GM12891 (cell line): ENCODE measurements at regions not wholly inside any gene's neighbourhood (a gene's known extent, or its start where the extent isn't known, plus 50 kb on each side); places are given as distances from the start of the nearest gene placed in this dataset.

ENCODE experiments used
- DNase-seq: peaks from one replicate; pipeline ENCODE4 v3.0.0; 2011; ENCODE audit warnings: low spot score; ENCODE audit not compliant: insufficient read length
- FAIRE-seq: peaks from 2 replicates; lab custom pipeline; 2011; peaks lifted over from hg19 to GRCh38; lab: Jason Lieb, UNC
- PAX5 ChIP-seq: IDR thresholded peaks from 2 replicates; pipeline ENCODE4 v1.6.1; 2011; ENCODE audit warnings: low read length, moderate library complexity, mild to moderate bottlenecking; ENCODE audit not compliant: insufficient read depth, severe bottlenecking
- POLR2A ChIP-seq: IDR thresholded peaks from 2 replicates; pipeline ENCODE4 v1.6.1; 2011; ENCODE audit warnings: low read depth, low read length, control low read depth
- POLR2AphosphoS5 ChIP-seq: IDR thresholded peaks from 2 replicates; pipeline ENCODE4 v1.6.1; 2011; ENCODE audit warnings: low read depth, low read length, control low read depth
- POU2F2 ChIP-seq: IDR thresholded peaks from 2 replicates; pipeline ENCODE4 v1.6.1; 2011; ENCODE audit warnings: low read depth, mild to moderate bottlenecking, control low read depth, low read length, moderate library complexity
- SPI1 ChIP-seq: IDR thresholded peaks from 2 replicates; pipeline ENCODE4 v1.6.1; 2011; ENCODE audit warnings: low read depth, low read length, control low read depth
- TAF1 ChIP-seq: IDR thresholded peaks from 2 replicates; pipeline ENCODE4 v1.6.1; 2011; ENCODE audit warnings: low read depth, low read length, control low read depth

DNA sequence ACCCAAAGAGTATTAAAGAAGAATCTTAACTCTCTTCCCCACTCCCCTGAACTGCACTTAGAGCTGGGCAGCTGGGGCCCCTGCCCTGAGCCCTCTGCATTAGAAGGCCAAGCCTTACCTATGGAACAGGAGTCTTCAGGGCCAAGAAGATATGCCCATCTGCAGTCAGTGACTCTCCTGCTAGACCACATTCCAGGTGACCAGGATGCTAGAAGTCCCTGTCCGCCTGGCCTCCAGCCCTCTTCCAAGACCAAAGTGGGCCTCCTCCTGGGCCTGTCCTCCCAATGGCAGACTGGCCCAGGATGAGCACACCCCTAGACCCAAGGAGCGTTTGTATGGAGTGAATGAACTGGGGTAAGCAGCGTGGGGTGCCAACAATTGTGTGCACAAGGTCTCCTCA, 259.1 kb downstream of the LY86 start:
- FAIRE-seq = no peak
- TF ChIP-seq POLR2AphosphoS5 (no peak), SPI1 (no peak), PAX5 (no peak)
- DNase-seq = no peak

DNA sequence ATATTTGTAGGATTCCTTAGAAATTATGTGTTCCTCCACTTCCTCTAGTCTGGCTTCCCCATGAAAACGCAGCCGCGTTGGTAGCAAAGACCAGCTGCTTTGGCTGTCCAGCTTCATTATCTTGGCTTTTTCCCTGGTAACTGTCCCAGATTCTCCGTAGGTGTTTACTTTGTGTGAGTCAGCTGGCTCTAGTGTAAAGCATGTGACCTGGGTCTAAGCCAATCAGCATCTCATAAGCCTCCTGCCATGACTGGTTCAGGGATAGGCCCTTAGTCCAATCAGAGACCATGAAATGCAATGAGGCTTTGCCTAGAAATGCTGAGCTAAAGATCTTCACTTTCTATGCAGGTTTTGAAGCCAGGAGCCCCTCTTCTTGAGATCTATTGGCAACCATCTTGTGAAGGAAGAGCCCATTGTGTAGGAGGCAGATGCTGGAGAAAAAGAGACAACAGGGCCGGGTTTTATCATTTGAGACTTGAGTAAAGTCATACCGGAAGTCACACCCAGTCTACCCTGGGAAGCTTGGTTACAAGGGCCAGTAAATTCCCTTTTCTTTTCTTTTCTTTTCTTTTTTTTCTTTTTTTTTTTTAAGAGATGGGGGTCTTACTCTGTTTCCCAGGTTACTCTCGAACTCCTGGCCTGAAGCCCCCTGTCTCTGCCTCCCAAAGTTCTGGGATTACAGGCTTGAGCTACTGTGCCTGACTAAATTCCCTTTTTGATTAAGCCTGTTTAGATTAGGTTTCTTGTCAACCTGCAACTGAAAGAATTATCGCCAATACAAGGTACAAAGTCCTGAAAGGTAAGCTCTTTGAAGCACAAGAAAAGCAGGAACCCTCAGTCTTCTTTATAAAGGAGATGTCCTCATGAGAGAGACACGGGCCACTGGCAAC, 256.5 kb upstream of the RREB1 start:
- DNase-seq (no peak), FAIRE-seq (no peak)
- no peak for TF ChIP-seq PAX5
- no peak for TF ChIP-seq POLR2A
- TF ChIP-seq TAF1 = no peak
- no peak for TF ChIP-seq POU2F2
- TF ChIP-seq POLR2AphosphoS5 = no peak
- no peak for TF ChIP-seq SPI1

DNA sequence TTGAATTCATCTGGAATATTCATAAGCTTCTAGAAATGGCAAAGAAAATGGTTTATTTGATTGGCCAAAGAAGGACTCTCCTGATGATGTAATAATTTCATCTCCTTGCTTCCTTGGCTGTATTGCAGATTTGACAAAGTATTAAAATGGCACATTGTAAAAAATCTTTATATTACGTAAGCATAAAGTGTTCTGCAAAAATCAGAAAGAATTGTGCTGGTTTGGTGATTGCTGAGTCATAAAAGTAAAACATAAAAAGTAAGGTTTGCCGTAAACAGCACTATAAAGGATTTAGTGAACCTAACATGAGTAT, 255.9 kb upstream of the RREB1 start:
- no peak for DNase-seq
- FAIRE-seq = no peak
- TF ChIP-seq POLR2A = no peak
- no peak for TF ChIP-seq TAF1
- no peak for TF ChIP-seq SPI1
- no peak for TF ChIP-seq POU2F2
- no peak for TF ChIP-seq PAX5

DNA sequence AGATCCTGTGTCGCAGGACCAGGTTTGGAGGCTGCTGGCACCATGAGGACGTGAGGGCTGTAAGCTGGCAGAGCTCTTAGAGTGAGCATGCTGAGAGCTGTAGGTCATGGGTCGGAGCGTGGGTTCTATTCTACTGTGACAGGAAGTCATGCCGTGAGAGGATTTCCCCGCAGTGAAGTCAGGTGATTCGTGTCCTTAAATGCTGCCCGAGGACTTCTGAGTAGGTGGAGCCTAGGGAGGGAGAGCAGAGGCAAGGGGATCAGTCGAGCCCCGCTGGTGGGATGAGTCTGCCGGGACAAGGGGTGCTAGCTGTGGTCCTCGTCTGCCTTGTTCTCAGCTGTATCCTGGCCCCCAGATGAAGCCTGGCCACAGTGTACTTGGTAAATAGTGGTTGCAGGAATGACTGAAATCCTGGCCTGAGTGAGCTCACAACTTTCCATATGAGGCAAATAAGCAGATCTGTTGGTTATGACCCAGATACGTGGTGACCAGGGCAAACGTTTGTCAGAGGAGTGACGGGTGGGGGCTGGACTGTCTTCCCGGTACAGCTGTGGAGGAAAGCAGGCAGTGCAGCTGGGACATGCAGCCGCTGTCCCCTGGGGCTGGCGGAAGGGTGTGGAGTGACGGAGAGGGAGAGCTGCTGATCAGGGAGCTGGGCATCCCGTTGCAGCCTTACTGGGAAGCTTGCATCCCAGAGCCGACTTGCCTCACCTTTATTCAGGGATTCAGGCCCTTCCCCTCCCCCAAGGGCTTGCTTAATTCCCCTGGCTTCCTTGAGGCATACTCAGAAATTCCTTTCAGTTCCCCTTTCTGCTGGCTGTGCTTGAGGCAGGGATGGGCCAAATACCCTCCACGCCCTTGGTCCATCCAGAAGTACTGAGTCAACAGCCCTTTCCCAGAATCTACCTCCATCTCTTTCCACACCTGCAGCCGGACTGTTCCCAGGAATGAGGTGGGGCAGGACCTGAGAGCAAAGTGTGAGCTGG, 250.9 kb upstream of the RREB1 start:
- DNase-seq (no peak), FAIRE-seq (peak; percentile 95)

DNA sequence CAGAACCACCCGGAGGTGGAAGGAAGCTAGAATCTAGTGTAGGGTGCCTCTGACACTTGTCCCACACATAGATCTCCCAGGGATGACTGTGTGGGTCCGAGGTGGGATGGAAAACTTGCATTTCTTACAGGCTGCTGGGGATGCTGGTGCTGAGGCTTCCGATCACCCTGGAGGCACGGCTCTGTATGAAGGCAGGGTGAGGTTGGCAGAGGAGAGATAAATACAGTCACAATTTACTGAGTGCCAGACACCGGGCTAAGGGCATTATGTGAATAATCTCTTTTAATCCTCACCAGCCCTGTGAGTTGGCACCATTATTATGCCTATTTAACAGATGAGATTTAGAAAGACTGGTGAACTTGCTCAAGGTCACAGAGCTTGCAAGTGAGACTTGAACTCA, 250.2 kb upstream of the RREB1 start:
- TF ChIP-seq TAF1 (no peak), PAX5 (no peak), POLR2A (no peak), POU2F2 (no peak), SPI1 (no peak), POLR2AphosphoS5 (no peak)
- DNase-seq = no peak
- FAIRE-seq = no peak

More for the DNA sequence above, 250.9 kb upstream of the RREB1 start:
- TF ChIP-seq TAF1 = no peak
- TF ChIP-seq POLR2A = peak; percentile 64; the same call in 1 of the 2 replicates
- peak; percentile 94 for TF ChIP-seq SPI1
- peak; percentile 52 for TF ChIP-seq POLR2AphosphoS5

DNA sequence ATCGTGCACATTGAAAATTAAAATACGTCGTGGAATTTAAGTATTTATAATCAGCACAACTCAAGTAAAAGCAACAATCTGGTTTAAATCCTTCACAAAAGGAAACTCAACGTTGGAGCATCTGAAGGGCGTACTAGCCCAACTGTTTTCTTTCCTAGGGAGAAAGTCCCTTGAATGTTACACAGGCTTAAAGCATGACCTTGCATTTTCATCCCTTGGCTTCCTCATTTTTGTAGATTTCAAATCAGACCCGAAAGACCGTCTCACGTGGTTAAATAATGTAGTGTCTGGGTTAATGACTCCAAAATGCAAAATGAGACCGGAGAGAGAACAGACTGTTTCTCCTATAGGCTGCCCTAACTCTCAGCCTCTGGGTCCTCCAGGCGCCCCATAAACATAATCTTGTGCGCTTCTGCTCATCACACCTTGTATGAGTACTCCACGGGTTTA, 249.2 kb upstream of the RREB1 start:
- peak; percentile 47 for FAIRE-seq
- TF ChIP-seq POLR2AphosphoS5 = no peak
- no peak for TF ChIP-seq PAX5
- peak; percentile 67 for TF ChIP-seq SPI1
- no peak for TF ChIP-seq POU2F2
- TF ChIP-seq TAF1 = no peak
- DNase-seq = no peak

DNA sequence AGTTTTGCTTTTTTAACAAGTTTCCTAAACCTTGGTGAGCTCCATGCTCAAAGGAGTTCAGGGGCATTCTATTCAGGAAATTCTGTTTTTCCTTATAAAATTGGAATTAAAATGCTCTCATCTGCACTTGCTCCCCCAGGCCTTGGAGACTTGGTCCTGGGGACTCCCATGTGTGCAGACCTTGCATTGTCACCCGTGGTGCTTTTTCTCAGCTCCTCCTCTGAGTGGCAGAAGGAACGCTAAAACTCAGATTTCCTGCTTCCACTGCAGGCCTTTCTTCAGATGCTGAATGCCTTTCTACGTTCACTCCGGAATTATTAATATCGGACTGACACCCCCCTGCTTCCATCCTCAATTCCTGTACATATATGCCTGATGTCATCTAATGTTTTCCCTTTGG, 248.7 kb upstream of the RREB1 start:
- DNase-seq = no peak
- TF ChIP-seq POU2F2 (no peak), PAX5 (no peak), TAF1 (no peak), POLR2A (no peak), SPI1 (no peak), POLR2AphosphoS5 (no peak)
- no peak for FAIRE-seq

DNA sequence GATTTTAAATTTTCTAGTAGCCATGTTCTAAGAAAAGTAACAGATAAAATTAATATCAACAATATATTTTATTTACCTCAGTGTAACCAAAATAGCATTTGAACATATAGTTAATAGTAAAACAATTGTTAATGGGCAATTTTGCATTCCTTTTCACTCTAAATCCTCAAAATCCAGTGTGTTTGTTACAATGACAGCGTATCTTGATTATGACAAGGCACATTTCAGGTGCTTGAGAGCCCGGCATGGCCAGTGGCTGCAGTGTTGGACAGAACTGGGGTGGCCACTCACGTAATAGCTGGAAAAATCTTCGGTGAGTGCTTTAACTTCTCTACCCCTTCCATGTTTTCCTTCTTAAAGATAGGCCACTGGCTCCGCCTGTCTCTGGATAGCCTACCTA, 248.0 kb upstream of the RREB1 start:
- TF ChIP-seq TAF1 = no peak
- no peak for TF ChIP-seq POU2F2
- no peak for TF ChIP-seq PAX5
- no peak for TF ChIP-seq POLR2A
- no peak for TF ChIP-seq SPI1
- no peak for TF ChIP-seq POLR2AphosphoS5
- DNase-seq (no peak), FAIRE-seq (no peak)

DNA sequence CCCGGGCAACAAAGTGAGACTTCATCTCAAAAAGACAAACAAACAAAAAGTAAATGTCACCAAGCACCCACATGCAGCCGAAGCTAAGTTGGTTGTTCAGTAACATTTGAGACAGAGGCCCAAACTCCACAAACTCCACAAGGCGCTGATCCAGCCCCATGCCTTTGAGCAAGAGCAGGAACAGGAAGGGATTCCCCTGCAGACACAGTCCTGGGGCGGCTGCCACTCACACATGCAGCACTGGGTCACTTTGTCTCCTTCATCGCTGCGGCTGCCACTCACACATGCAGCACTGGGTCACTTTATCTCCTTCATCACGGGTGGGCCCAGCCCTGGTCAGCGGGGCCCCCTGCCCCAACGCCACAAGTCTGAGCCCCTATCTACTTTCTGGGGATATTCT, 246.9 kb upstream of the RREB1 start:
- no peak for TF ChIP-seq SPI1
- TF ChIP-seq POLR2A = no peak
- TF ChIP-seq TAF1 = no peak
- no peak for TF ChIP-seq POLR2AphosphoS5
- no peak for TF ChIP-seq PAX5
- TF ChIP-seq POU2F2 = no peak
- DNase-seq (no peak), FAIRE-seq (no peak)

DNA sequence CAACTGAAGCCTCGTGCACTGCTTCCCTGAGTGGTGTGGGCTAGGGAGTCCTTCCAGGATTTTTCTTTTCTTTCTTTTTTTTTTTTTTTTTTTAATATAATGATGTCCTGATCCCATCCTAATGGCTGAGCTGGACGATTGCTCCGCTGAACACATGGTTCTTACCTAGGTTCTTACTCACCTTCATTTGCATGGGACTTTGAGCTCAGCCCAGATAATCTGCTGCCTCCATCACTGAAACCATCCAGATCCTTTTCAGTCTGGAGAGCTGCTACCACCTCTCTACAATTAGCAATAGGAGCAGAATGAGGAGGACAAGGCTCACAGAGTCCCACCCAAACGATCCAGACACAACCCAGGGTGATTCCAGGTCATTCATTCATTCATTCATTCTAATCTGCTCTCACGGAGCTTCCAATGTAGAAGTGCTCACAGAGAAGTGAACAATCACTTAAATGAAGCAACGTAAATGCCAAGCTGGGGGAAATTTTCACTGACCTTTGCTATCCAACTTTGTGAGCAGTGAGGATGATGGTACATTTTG, 246.3 kb upstream of the RREB1 start:
- no peak for TF ChIP-seq PAX5
- no peak for TF ChIP-seq SPI1
- TF ChIP-seq POU2F2 = no peak
- no peak for TF ChIP-seq POLR2AphosphoS5
- TF ChIP-seq TAF1 = no peak
- TF ChIP-seq POLR2A = no peak
- FAIRE-seq = no peak
- DNase-seq = no peak
